K562 (cell line): ENCODE measurements at regions not wholly inside any gene's neighbourhood (a gene's known extent, or its start where the extent isn't known, plus 50 kb on each side); places are given as distances from the start of the nearest gene placed in this dataset.

ENCODE experiments used
- CTCF ChIP-seq, 3 experiments: IDR thresholded peaks in 2 of 3; conservative IDR thresholded peaks in 1 of 3; 2 replicates each; pipeline ENCODE4 v1.5.1; 2011 to 2012; ENCODE audit warnings: low read length in 3 of 3, mild to moderate bottlenecking in 3 of 3, control low read depth in 2 of 3, improper control_type of control experiment in 1 of 3, inconsistent platforms in 1 of 3, low read depth in 1 of 3, mixed read lengths in 1 of 3, moderate library complexity in 1 of 3; ENCODE audit not compliant: insufficient read depth in 2 of 3
- NCOA4 ChIP-seq: fragments of 450-650 bp; IDR thresholded peaks from 2 replicates; pipeline ENCODE4 v1.6.1; 2018; ENCODE audit warnings: mild to moderate bottlenecking; ENCODE audit not compliant: partially characterized antibody
- PKNOX1 ChIP-seq: fragments of 450-650 bp; IDR thresholded peaks from 2 replicates; pipeline ENCODE4 v1.6.1; 2016
- SETDB1 ChIP-seq: IDR thresholded peaks from one replicate; pipeline ENCODE4 v1.6.1; 2012; ENCODE audit warnings: low read length, control low read depth, inconsistent platforms
- SP1 ChIP-seq: sonication (generic); formaldehyde crosslinking; IDR thresholded peaks from 2 replicates; pipeline ENCODE4 v1.8.1; 2022; ENCODE audit warnings: mild to moderate bottlenecking, missing genetic modification reagents
- ZNF324 ChIP-seq: fragments of 250-450 bp; sonication (Bioruptor Pico); IDR thresholded peaks from 2 replicates; pipeline ENCODE4 v1.4.0; 2020; ENCODE audit warnings: mild to moderate bottlenecking

GRCh38 chr2:234164493-234165413 is 114.3 kb downstream of the SPP2 start:
- TF ChIP-seq CTCF (IDR thresholded peaks at IDR 0.05 in 2 of 3, conservative IDR thresholded peaks at IDR 0.05 in 1 of 3; ENCODE audit: insufficient read depth in 2 of 3, low read depth in 1 of 3, low read length in 3 of 3), result no peak
- no peak for TF ChIP-seq PKNOX1
- TF ChIP-seq SP1 (CRISPR knock-in tag), result no peak
- no peak for TF ChIP-seq NCOA4
- no peak for TF ChIP-seq ZNF324 (CRISPR knock-in tag)
- no peak for TF ChIP-seq SETDB1
